PC-9 (cell line): ENCODE measurements at regions not wholly inside any gene's neighbourhood (a gene's known extent, or its start where the extent isn't known, plus 50 kb on each side); places are given as distances from the start of the nearest gene placed in this dataset.

Source experiments
- BruUV-seq: library from RNA; stranded (reverse); fragments of 400-500 nt; replicated peaks from 2 replicates; lab custom pipeline; 2021; lab: Mats Ljungman, UMichigan
- CTCF ChIA-PET: fragments of 300-600 bp; sonication (Branson Sonifier 250); formaldehyde crosslinking; loops from one replicate; lab custom pipeline; 2022; ENCODE audit warnings: antibody characterized with exemption; lab: Charles Lee
- POLR2A ChIA-PET: fragments of 300-600 bp; sonication (Branson Sonifier 250); formaldehyde crosslinking; loops from one replicate; lab custom pipeline; 2022; ENCODE audit warnings: antibody characterized with exemption; ENCODE audit not compliant: unreplicated experiment; lab: Charles Lee
- DNase-seq, 2 experiments: peaks; one replicate each; pipeline versions ENCODE4 v3.0.0 to v3.0.0-alpha.2; 2015 to 2022; ENCODE audit warnings: mixed read lengths in 1 of 2
- H2AFZ ChIP-seq: fragments of 200-600 bp; sonication (generic); 2 replicates; pipeline ENCODE4 v1.8.1; 2017; ENCODE audit warnings: antibody characterized with exemption
- H3F3A ChIP-seq: fragments of 200-600 bp; sonication (generic); 2 replicates; pipeline ENCODE4 v1.8.1; 2017; ENCODE audit warnings: antibody characterized with exemption, mild to moderate bottlenecking, low read depth; ENCODE audit not compliant: insufficient read depth
- H3K27ac ChIP-seq: fragments of 200-600 bp; sonication (generic); 2 replicates; pipeline ENCODE4 v1.6.1; 2016; ENCODE audit warnings: mixed run types
- H3K27me3 ChIP-seq: fragments of 200-600 bp; sonication (generic); 2 replicates; pipeline ENCODE4 v1.6.1; 2016; ENCODE audit warnings: low read depth, mixed run types; ENCODE audit not compliant: insufficient read depth
- H3K36me3 ChIP-seq: fragments of 200-600 bp; sonication (generic); 2 replicates; pipeline ENCODE4 v1.6.1; 2016; ENCODE audit warnings: low read depth, mixed run types
- H3K4me1 ChIP-seq: fragments of 200-600 bp; sonication (generic); replicated peaks from 2 replicates; pipeline ENCODE4 v1.6.1; 2016; ENCODE audit warnings: mixed run types; ENCODE audit not compliant: insufficient read depth
- H3K4me2 ChIP-seq: fragments of 200-600 bp; sonication (generic); 2 replicates; pipeline ENCODE4 v1.6.1; 2017; ENCODE audit warnings: mixed run types
- H3K4me3 ChIP-seq: fragments of 200-600 bp; sonication (generic); 2 replicates; pipeline ENCODE4 v1.6.1; 2016; ENCODE audit warnings: mixed run types
- H3K79me2 ChIP-seq: fragments of 200-600 bp; sonication (generic); 2 replicates; pipeline ENCODE4 v1.6.1; 2017; ENCODE audit warnings: low read depth, mixed run types
- H3K9me2 ChIP-seq: fragments of 200-600 bp; sonication (generic); 2 replicates; pipeline ENCODE4 v1.8.1; 2017; ENCODE audit warnings: mild to moderate bottlenecking; ENCODE audit not compliant: insufficient read depth
- H3K9me3 ChIP-seq: fragments of 200-600 bp; sonication (generic); 2 replicates; pipeline ENCODE4 v1.8.1; 2016; ENCODE audit warnings: low read depth; ENCODE audit not compliant: insufficient read depth
- H4K20me1 ChIP-seq: fragments of 200-600 bp; sonication (generic); 2 replicates; pipeline ENCODE4 v1.8.1; 2017; ENCODE audit not compliant: insufficient read depth
- EZH2 ChIP-seq: fragments of 200-600 bp; sonication (generic); IDR thresholded peaks from 2 replicates; pipeline ENCODE4 v1.8.0; 2017; ENCODE audit warnings: antibody characterized with exemption, low read depth
- intact Hi-C: fragments of 100-400 bp; cut with micrococcal nuclease; formaldehyde crosslinking; loops from one replicate; pipeline ENCODE4 v1.10.0; 2022; ENCODE audit not compliant: unreplicated experiment
- TF ChIP-seq, protein P1 (sequence below): fragments of 200-600 bp; sonication (generic); conservative IDR thresholded peaks from 2 replicates; pipeline ENCODE4 v1.6.1; 2017; ENCODE audit warnings: mixed run types, antibody characterized with exemption, mild to moderate bottlenecking, moderate library complexity

DNA sequence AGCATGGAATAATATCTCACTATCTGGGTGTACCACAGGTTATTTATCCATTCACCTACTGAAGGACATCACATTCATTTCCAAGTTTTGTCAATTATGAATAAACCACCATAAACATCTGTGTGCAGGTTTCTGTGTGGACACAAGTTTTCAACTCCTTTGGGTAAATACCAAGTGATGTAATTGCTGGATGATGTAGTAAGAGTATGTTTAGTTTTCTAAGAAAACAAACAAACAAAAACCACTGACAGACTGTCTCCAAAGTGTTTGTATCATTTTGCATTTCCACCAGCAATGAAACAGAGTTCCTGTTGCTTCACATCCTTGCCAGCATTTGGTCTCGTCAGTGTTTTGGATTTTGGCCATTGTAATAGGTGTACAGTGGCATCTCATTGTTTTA is 435.7 kb upstream of the PROX1 start:
- Histone ChIP-seq H3K4me1 (no peaks in the 10 kb centered on the region), H3K9me3 (no peaks in the 10 kb centered on the region), H3K79me2 (no peaks in the 10 kb centered on the region), H3K27ac (no peak overlapping the region), H3K4me3 (no peak overlapping the region), H4K20me1 (no peaks in the 10 kb centered on the region), H2AFZ (no peak overlapping the region), H3K4me2 (no peak overlapping the region), H3K9me2 (no peaks in the 10 kb centered on the region), H3K36me3 (no peaks in the 10 kb centered on the region), H3F3A (no peaks in the 10 kb centered on the region), H3K27me3 (no peaks in the 10 kb centered on the region)
- no peak for DNase-seq
- intact Hi-C loops = no loop called here
- ChIA-PET CTCF (no interaction called here), POLR2A (no interaction called here)
- TF ChIP-seq EZH2 = no peak
- TF ChIP-seq, protein P1, sequence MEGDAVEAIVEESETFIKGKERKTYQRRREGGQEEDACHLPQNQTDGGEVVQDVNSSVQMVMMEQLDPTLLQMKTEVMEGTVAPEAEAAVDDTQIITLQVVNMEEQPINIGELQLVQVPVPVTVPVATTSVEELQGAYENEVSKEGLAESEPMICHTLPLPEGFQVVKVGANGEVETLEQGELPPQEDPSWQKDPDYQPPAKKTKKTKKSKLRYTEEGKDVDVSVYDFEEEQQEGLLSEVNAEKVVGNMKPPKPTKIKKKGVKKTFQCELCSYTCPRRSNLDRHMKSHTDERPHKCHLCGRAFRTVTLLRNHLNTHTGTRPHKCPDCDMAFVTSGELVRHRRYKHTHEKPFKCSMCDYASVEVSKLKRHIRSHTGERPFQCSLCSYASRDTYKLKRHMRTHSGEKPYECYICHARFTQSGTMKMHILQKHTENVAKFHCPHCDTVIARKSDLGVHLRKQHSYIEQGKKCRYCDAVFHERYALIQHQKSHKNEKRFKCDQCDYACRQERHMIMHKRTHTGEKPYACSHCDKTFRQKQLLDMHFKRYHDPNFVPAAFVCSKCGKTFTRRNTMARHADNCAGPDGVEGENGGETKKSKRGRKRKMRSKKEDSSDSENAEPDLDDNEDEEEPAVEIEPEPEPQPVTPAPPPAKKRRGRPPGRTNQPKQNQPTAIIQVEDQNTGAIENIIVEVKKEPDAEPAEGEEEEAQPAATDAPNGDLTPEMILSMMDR = no peak
- BruUV-seq = no TSS peak

DNA sequence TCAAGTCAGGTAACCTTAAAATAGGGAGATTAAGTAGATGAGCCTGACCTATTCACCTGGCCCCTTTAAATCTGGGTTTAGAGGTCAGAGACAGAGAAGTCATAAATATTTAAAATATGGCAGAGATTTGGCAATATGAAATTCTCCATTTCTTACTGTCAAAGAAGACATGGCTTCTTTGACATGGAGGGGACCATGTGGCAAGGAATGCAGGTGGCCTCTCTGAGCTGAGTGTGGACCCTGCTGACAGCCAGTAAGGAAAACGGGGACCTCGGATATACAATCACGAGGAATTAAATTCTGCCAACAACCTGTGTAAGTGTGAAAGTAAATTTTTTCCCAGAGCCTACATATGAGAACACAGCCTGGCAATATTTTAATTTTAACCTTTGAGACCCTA is 427.5 kb upstream of the PROX1 start:
- Histone ChIP-seq H4K20me1 (no peaks in the 10 kb centered on the region), H3K4me2 (no peak overlapping the region), H3K9me2 (no peaks in the 10 kb centered on the region), H3K4me3 (no peak overlapping the region), H3K4me1 (no peaks in the 10 kb centered on the region), H3K27me3 (no peaks in the 10 kb centered on the region), H3K79me2 (no peaks in the 10 kb centered on the region), H3K9me3 (peaks cover 20% of the 10 kb centered on the region; the same call in 1 of the 2 replicates), H2AFZ (no peak overlapping the region), H3K27ac (no peak overlapping the region), H3K36me3 (no peaks in the 10 kb centered on the region), H3F3A (no peaks in the 10 kb centered on the region)
- TF ChIP-seq, protein P1 = no peak
- no peak for TF ChIP-seq EZH2
- intact Hi-C loops = loop anchor here (5.0 to 10.0 kb wide), 2 partner anchors 315 to 767 kb away; no protein-coding TSS in a partner anchor
- ChIA-PET CTCF (no interaction called here), POLR2A (interaction anchor here (0.5 kb wide), 1 partner anchor 477 kb away, joined by 3 read pairs; no protein-coding TSS in a partner anchor)
- no TSS peak for BruUV-seq
- DNase-seq = no peak

DNA sequence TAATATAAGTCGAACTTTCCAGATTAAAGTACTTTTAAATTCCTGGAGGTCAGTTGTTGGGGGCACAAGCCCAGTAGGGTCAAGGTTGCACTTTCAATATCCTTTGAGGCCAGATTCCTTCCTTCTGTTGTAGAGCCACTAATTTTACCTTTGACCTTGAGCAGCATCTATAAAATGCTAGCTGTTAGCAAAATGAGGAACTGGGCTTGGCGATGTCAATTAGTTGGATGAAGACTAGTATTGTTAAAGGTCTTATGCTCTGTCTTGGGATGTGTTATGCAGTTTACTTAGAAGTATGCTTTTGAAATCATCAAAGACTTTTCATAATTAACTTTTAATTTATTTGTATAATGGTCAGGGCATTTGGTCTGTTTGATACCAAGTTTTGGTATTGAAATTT is 425.9 kb upstream of the PROX1 start:
- TF ChIP-seq EZH2 = no peak
- TF ChIP-seq, protein P1 = no peak
- CTCF ChIA-PET = no interaction called here
- H3K9me2 ChIP-seq = no peaks in the 10 kb centered on the region
- no peak overlapping the region for H3K27ac ChIP-seq
- no peak overlapping the region for H3K4me3 ChIP-seq
- H2AFZ ChIP-seq = no peak overlapping the region
- H3K27me3 ChIP-seq = no peaks in the 10 kb centered on the region
- H3K4me1 ChIP-seq = no peaks in the 10 kb centered on the region
- no peaks in the 10 kb centered on the region for H3F3A ChIP-seq
- DNase-seq = no peak
- BruUV-seq = no TSS peak
- H4K20me1 ChIP-seq = no peaks in the 10 kb centered on the region
- H3K9me3 ChIP-seq = peaks cover 26% of the 10 kb centered on the region; the same call in 1 of the 2 replicates
- intact Hi-C loops = loop anchor here (5.0 to 10.0 kb wide), 2 partner anchors 317 to 765 kb away; no protein-coding TSS in a partner anchor
- POLR2A ChIA-PET = interaction anchor here (0.7 kb wide), 1 partner anchor 638 kb away, joined by 5 read pairs; no protein-coding TSS in a partner anchor
- H3K79me2 ChIP-seq = no peaks in the 10 kb centered on the region
- H3K36me3 ChIP-seq = no peaks in the 10 kb centered on the region
- no peak overlapping the region for H3K4me2 ChIP-seq
